SU-DHL-6 (cell line): ENCODE measurements at regions not wholly inside any gene's neighbourhood (a gene's known extent, or its start where the extent isn't known, plus 50 kb on each side); places are given as distances from the start of the nearest gene placed in this dataset.

Experiments
- EZH2phosphoT487 ChIP-seq: fragments of 200-600 bp; sonication (generic), shearing (Covaris generic); conservative IDR thresholded peaks from 2 replicates; pipeline ENCODE4 v1.6.1; 2018; ENCODE audit warnings: mild to moderate bottlenecking, antibody characterized with exemption, low read length, moderate library complexity, mixed read lengths
- TF ChIP-seq, protein P1 (sequence below): fragments of 200-600 bp; sonication (generic); IDR thresholded peaks from one replicate; pipeline ENCODE4 v1.5.1; 2017; ENCODE audit warnings: antibody characterized with exemption, mild to moderate bottlenecking, low read length, moderate library complexity; ENCODE audit not compliant: insufficient read depth, poor library complexity, severe bottlenecking

DNA sequence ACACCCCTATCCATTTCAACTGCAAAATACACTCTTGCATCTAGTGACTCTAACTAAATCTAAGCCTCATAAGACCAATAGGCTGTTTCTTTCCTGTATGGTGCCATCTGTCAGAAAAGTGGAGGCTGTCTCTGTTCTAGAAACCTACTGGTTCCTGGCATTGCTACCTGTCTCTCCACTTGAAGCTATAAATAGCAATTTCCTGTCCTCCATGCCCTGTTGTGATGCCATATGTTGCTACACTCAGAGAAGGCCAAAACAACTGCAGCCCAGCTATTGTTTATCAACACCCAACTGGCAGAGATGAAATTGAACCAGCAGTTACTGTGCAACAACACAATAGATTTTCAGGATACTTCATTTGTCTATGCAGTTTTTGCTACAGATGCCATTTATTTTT is 1355.1 kb upstream of the SLC39A10 start:
- TF ChIP-seq, protein P1, sequence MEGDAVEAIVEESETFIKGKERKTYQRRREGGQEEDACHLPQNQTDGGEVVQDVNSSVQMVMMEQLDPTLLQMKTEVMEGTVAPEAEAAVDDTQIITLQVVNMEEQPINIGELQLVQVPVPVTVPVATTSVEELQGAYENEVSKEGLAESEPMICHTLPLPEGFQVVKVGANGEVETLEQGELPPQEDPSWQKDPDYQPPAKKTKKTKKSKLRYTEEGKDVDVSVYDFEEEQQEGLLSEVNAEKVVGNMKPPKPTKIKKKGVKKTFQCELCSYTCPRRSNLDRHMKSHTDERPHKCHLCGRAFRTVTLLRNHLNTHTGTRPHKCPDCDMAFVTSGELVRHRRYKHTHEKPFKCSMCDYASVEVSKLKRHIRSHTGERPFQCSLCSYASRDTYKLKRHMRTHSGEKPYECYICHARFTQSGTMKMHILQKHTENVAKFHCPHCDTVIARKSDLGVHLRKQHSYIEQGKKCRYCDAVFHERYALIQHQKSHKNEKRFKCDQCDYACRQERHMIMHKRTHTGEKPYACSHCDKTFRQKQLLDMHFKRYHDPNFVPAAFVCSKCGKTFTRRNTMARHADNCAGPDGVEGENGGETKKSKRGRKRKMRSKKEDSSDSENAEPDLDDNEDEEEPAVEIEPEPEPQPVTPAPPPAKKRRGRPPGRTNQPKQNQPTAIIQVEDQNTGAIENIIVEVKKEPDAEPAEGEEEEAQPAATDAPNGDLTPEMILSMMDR: no peak
- TF ChIP-seq EZH2phosphoT487: no peak
